ENCODE measurements at regions not wholly inside any gene's neighbourhood (a gene's known extent, or its start where the extent isn't known, plus 50 kb on each side); places are given as distances from the start of the nearest gene placed in this dataset.

GRCh38 chr14:51392416-51392815, 152.4 kb downstream of the TMX1 start:
- TF ChIP-seq ZNF850 (CRISPR knock-in tag; conservative IDR thresholded peaks at IDR 0.05), result no peak
- no peak for TF ChIP-seq IRX3 (CRISPR knock-in tag; IDR thresholded peaks at IDR 0.05; ENCODE audit: borderline replicate concordance, low read depth)
- in situ Hi-C loops (cut with HindIII; ENCODE audit: extremely low pct_ligation_motif_present, low pct_unique_long_range_greater_than_20kb), result no loop called here

GRCh38 chr14:51394384-51394783, 154.3 kb downstream of the TMX1 start:
- Histone ChIP-seq H3K9me3 (ENCODE audit: low read length) (no peaks in the 10 kb centered on the region), H3K27ac (ENCODE audit: extremely low read length, insufficient read depth, low read length) (no peak overlapping the region), H2AFZ (ENCODE audit: low read length) (no peak overlapping the region), H3K36me3 (replicated peaks in 1 of 2; ENCODE audit: control insufficient read depth in 1 of 2, insufficient read depth in 2 of 2, low read length in 2 of 2) (no peaks in the 10 kb centered on the region), H3K4me2 (ENCODE audit: low read depth, low read length) (no peak overlapping the region), H3K4me3 (replicated peaks in 1 of 3; ENCODE audit: insufficient read depth in 1 of 3, low read depth in 2 of 3, low read length in 3 of 3) (no peak overlapping the region), H3K79me2 (ENCODE audit: insufficient read depth, low read length) (no peaks in the 10 kb centered on the region), H3K4me1 (ENCODE audit: insufficient read depth, low read length) (peaks cover 14% of the 10 kb centered on the region), H4K20me1 (ENCODE audit: insufficient read depth, low read length) (no peaks in the 10 kb centered on the region), H3K9ac (ENCODE audit: insufficient read depth, low read depth, low read length) (no peak overlapping the region), H3K27me3 (ENCODE audit: control insufficient read depth in 1 of 2, insufficient read depth in 2 of 2, low read length in 2 of 2) (peaks cover 2 to 4% of the 10 kb centered on the region in 2 experiments; a peak in 3 of 5 replicates)
- DNase-seq (ENCODE audit: low spot score) (no peak), FAIRE-seq (no peak), ATAC-seq (no peak)
- intact Hi-C loops (cut with micrococcal nuclease; ENCODE audit: unreplicated experiment), result no loop called here
- in situ Hi-C loops (cut with HindIII; ENCODE audit: extremely low pct_ligation_motif_present, low pct_unique_long_range_greater_than_20kb), result no loop called here
- ChIA-PET CTCF (ENCODE audit: low intra/inter-chr PET ratio, low total read pairs) (no interaction called here), POLR2A (no interaction called here)
- WGBS (ENCODE audit: low lambda C conversion rate), result 5% methylated on average over 4 of the region's 4 CpGs
- BruUV-seq (replicated peaks), result no TSS peak
- TF ChIP-seq ZNF234 (CRISPR knock-in tag; conservative IDR thresholded peaks at IDR 0.05), result no peak
- no peak for TF ChIP-seq TRAFD1 (CRISPR knock-in tag; IDR thresholded peaks at IDR 0.05; ENCODE audit: borderline replicate concordance)
- no peak for TF ChIP-seq PCBP1 (IDR thresholded peaks at IDR 0.05; ENCODE audit: borderline replicate concordance, low read depth, low read length)
- no peak for TF ChIP-seq ARID5B (CRISPR knock-in tag; IDR thresholded peaks at IDR 0.05)
- no peak for TF ChIP-seq TP53 (CRISPR knock-in tag; conservative IDR thresholded peaks at IDR 0.05)
- no peak for TF ChIP-seq ZNF569 (CRISPR knock-in tag; IDR thresholded peaks at IDR 0.05; ENCODE audit: borderline replicate concordance)
- no peak for TF ChIP-seq MATR3 (CRISPR knock-in tag; IDR thresholded peaks at IDR 0.05)
- TF ChIP-seq TOPORS (CRISPR knock-in tag; IDR thresholded peaks at IDR 0.05), result no peak
- no peak for TF ChIP-seq PITX1 (CRISPR knock-in tag; IDR thresholded peaks at IDR 0.05)
- TF ChIP-seq ZNF570 (CRISPR knock-in tag; IDR thresholded peaks at IDR 0.05; ENCODE audit: borderline replicate concordance), result no peak
- TF ChIP-seq HMGA1 (CRISPR knock-in tag; conservative IDR thresholded peaks at IDR 0.05), result no peak
- no peak for TF ChIP-seq ARID2 (CRISPR knock-in tag; IDR thresholded peaks at IDR 0.05; ENCODE audit: borderline replicate concordance)
- TF ChIP-seq PHF8 (CRISPR knock-in tag; IDR thresholded peaks at IDR 0.05), result no peak

More at GRCh38 chr14:51392416-51392815, 152.4 kb downstream of the TMX1 start:
- H2AFZ ChIP-seq (ENCODE audit: low read length), result no peak overlapping the region
- no peak overlapping the region for H3K4me2 ChIP-seq (ENCODE audit: low read depth, low read length)
- FAIRE-seq, result no peak
- ChIA-PET POLR2A (no interaction called here), CTCF (ENCODE audit: low intra/inter-chr PET ratio, low total read pairs) (no interaction called here)
- no TSS peak for BruUV-seq (replicated peaks)
- no peaks in the 10 kb centered on the region for H3K36me3 ChIP-seq (replicated peaks in 1 of 2; ENCODE audit: control insufficient read depth in 1 of 2, insufficient read depth in 2 of 2, low read length in 2 of 2)
- H3K27ac ChIP-seq (ENCODE audit: extremely low read length, insufficient read depth, low read length), result no peak overlapping the region
- WGBS (ENCODE audit: low lambda C conversion rate), result 0% methylated on average over 1 of the region's 1 CpG
- ATAC-seq, result no peak
- no peaks in the 10 kb centered on the region for H3K79me2 ChIP-seq (ENCODE audit: insufficient read depth, low read length)
- peaks cover 14% of the 10 kb centered on the region for H3K4me1 ChIP-seq (ENCODE audit: insufficient read depth, low read length)
- no peaks in the 10 kb centered on the region for H3K9me3 ChIP-seq (ENCODE audit: low read length)
- H3K4me3 ChIP-seq (replicated peaks in 1 of 3; ENCODE audit: insufficient read depth in 1 of 3, low read depth in 2 of 3, low read length in 3 of 3), result no peak overlapping the region
- no peaks in the 10 kb centered on the region for H4K20me1 ChIP-seq (ENCODE audit: insufficient read depth, low read length)
- H3K27me3 ChIP-seq (ENCODE audit: control insufficient read depth in 1 of 2, insufficient read depth in 2 of 2, low read length in 2 of 2), result peaks cover 0 to 2% of the 10 kb centered on the region in 2 experiments; a peak in 2 of 5 replicates
- no peak for DNase-seq (ENCODE audit: low spot score)
- H3K9ac ChIP-seq (ENCODE audit: insufficient read depth, low read depth, low read length), result no peak overlapping the region
- intact Hi-C loops (cut with micrococcal nuclease; ENCODE audit: unreplicated experiment), result no loop called here

All from HepG2 (cell line).